ENCODE measurements at regions not wholly inside any gene's neighbourhood (a gene's known extent, or its start where the extent isn't known, plus 50 kb on each side); places are given as distances from the start of the nearest gene placed in this dataset.

DNA sequence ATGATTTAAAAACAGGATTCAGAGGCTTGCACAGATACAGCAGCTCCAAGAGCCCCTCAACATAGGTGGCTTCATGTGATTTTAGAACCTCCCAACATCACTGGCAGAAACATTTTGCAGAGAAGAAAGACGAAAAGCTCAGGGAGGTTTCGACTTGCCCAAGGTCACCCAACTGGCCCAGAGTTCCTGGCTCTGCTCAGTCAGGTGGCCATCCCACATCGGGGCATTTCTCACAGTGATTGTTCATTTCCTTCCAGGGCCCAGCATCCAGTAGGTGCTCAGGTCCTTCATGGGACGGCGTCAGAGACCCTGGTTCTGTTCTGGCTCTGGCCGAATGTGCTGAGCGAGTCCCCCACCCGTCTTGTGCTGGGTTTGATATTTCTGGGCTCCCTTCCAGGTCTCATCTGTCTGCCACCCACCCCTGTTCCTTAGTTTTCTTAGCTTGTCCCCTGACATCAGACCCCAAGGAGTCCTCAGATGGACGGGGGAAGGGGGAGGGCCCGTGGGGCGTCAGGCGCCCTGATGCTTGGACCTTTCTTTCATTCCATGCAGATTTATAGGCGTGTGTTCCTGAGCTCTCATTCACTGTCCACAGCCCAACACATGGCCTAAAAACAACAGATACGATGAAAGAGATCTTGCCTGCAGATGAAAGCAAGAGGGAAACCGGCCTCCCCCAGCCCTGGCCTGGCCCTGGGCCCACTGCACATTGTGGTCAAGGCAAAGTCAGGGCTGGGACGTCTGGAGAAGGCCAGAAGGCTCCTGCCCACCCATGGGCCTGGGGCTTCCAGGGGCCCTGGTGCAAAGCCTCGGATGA, 123.1 kb upstream of the ZBTB40 start:
- no peaks in the 10 kb centered on the region for H3K36me3 ChIP-seq (ENCODE audit: control insufficient read depth in 2 of 4, insufficient read depth in 4 of 4, low read length in 3 of 4)
- DNase-seq (ENCODE audit: low read depth in 1 of 2, low spot score in 2 of 2) = peak in 1 of 2 experiments; percentile 39
- H3K27me3 ChIP-seq (replicated peaks in 1 of 4; ENCODE audit: control insufficient read depth in 3 of 4, extremely low read depth in 1 of 4, insufficient read depth in 3 of 4, low read length in 3 of 4) = no peaks in the 10 kb centered on the region
- no peak overlapping the region for H2AFZ ChIP-seq (ENCODE audit: low read length)
- peaks cover 2% of the 10 kb centered on the region; the same call in 1 of the 2 replicates for H3K23me2 ChIP-seq (ENCODE audit: low read depth, low read length)
- no peak overlapping the region for H3K14ac ChIP-seq (ENCODE audit: insufficient read length)
- no peak overlapping the region; the same call in 1 of the 2 replicates for H4K8ac ChIP-seq (ENCODE audit: extremely low read depth, insufficient read depth, low read length)
- no peaks in the 10 kb centered on the region for H3K79me2 ChIP-seq (ENCODE audit: control insufficient read depth in 1 of 2, insufficient read depth in 2 of 2, low read length in 2 of 2)
- H2BK20ac ChIP-seq (ENCODE audit: low read length) = no peak overlapping the region
- no peak overlapping the region for H3K4me3 ChIP-seq (ENCODE audit: extremely low read depth in 1 of 4, insufficient read depth in 2 of 4, low read depth in 3 of 4, low read length in 4 of 4)
- peaks cover 0 to 3% (median 2%) of the 10 kb centered on the region in 4 experiments; a peak in 2 of 7 replicates for H3K4me1 ChIP-seq (replicated peaks in 1 of 4; ENCODE audit: control insufficient read depth in 3 of 4, insufficient read depth in 4 of 4, low read length in 3 of 4)
- 0 out of 2 replicates have a peak overlapping the region, but pooled peaks have one; percentile 57 for H3K18ac ChIP-seq (ENCODE audit: extremely low read depth, low read length)
- H3K79me1 ChIP-seq (ENCODE audit: low read depth, low read length) = no peaks in the 10 kb centered on the region
- H4K91ac ChIP-seq (replicated peaks; ENCODE audit: insufficient read length, low read length) = no peak overlapping the region
- no peak overlapping the region; a peak in 1 of 7 replicates for H3K9ac ChIP-seq (replicated peaks in 1 of 4; ENCODE audit: extremely low read depth in 1 of 4, low read depth in 3 of 4, low read length in 3 of 4)
- TF ChIP-seq KDM5A (IDR thresholded peaks at IDR 0.05; ENCODE audit: low read length) (no peak), CREB1 (IDR thresholded peaks at IDR 0.05) (no peak)
- H2BK5ac ChIP-seq (ENCODE audit: low read depth, low read length) = no peak overlapping the region
- ChIA-PET CTCF (ENCODE audit: partially characterized antibody) (interaction anchor here (1.4 to 3.4 kb wide), 4 partner anchors 9 to 173 kb away, joined by 3 to 19 read pairs (median 4); no protein-coding TSS in a partner anchor), POLR2A (ENCODE audit: partially characterized antibody) (no interaction called here)
- 82% methylated on average over 13 of the region's 17 CpGs; no CpG with 5 or more reads in 1 of the 2 experiments for WGBS, 2 experiments (ENCODE audit: extremely low coverage in 1 of 2, insufficient coverage in 1 of 2, insufficient read length in 1 of 2, insufficient replicate concordance in 2 of 2, low coverage in 1 of 2, low lambda C conversion rate in 2 of 2, missing lambda C conversion rate in 1 of 2)
- H2AK5ac ChIP-seq (ENCODE audit: low read depth, low read length) = no peak overlapping the region
- no peak overlapping the region for H3K56ac ChIP-seq (replicated peaks; ENCODE audit: insufficient read length, low read depth, low read length)
- no peak overlapping the region for H3K23ac ChIP-seq (ENCODE audit: insufficient read length)
- no peak overlapping the region for H2BK12ac ChIP-seq (ENCODE audit: low read depth, low read length)
- H3K4me2 ChIP-seq (ENCODE audit: insufficient read depth in 1 of 2, low read depth in 2 of 2, low read length in 2 of 2) = no peak overlapping the region
- no peaks in the 10 kb centered on the region for H4K20me1 ChIP-seq (replicated peaks in 1 of 2; ENCODE audit: control insufficient read depth in 1 of 2, insufficient read depth in 2 of 2, low read length in 2 of 2)
- H3K27ac ChIP-seq (ENCODE audit: low read depth, low read length) = no peak overlapping the region; the same call in 1 of the 2 replicates
- H2BK120ac ChIP-seq (replicated peaks; ENCODE audit: low read depth, low read length) = no peak overlapping the region
- H3K4ac ChIP-seq (replicated peaks; ENCODE audit: insufficient read length, low read depth, low read length) = no peak overlapping the region
- no peak overlapping the region for H4K5ac ChIP-seq (ENCODE audit: insufficient read length, low read depth, low read length)
- FAIRE-seq = no peak
- no peak overlapping the region for H2BK15ac ChIP-seq (ENCODE audit: low read length)
- H3K9me3 ChIP-seq (ENCODE audit: insufficient read depth in 2 of 2, low read depth in 1 of 2, low read length in 1 of 2) = no peaks in the 10 kb centered on the region

Measured in H1 (cell line).